ENCODE measurements at regions not wholly inside any gene's neighbourhood (a gene's known extent, or its start where the extent isn't known, plus 50 kb on each side); places are given as distances from the start of the nearest gene placed in this dataset.

- peaks cover 8% of the 10 kb centered on the region for H3K9me3 Mint-ChIP-seq
- H3K36me3 ChIP-seq = no peaks in the 10 kb centered on the region
- no peaks in the 10 kb centered on the region for H3K27me3 ChIP-seq
- no peak for DNase-seq (ENCODE audit: low spot score)
- no peak overlapping the region for H2AFZ ChIP-seq (replicated peaks)
- H3K79me2 ChIP-seq (ENCODE audit: low read depth) = no peaks in the 10 kb centered on the region
- no peak overlapping the region for H3K9ac ChIP-seq
- H3K4me1 Mint-ChIP-seq = peaks cover 11% of the 10 kb centered on the region
- H3K9me3 ChIP-seq (ENCODE audit: low read depth) = no peaks in the 10 kb centered on the region
- no peak overlapping the region for H3K27ac ChIP-seq
- H3K27ac Mint-ChIP-seq = no peak overlapping the region
- no peak for TF ChIP-seq EZH2phosphoT487 (IDR thresholded peaks at IDR 0.05)
- TF ChIP-seq EZH2 (IDR thresholded peaks at IDR 0.05) = no peak
- TF ChIP-seq CTCF (IDR thresholded peaks at IDR 0.05) = no peak
- no peak overlapping the region for H3K4me3 Mint-ChIP-seq
- H3K27me3 Mint-ChIP-seq (ENCODE audit: insufficient read depth, low read depth) = peaks cover 7% of the 10 kb centered on the region
- H3K36me3 Mint-ChIP-seq = no peaks in the 10 kb centered on the region
- H4K20me1 ChIP-seq (ENCODE audit: low read depth) = no peaks in the 10 kb centered on the region
- no peak overlapping the region for H3K4me3 ChIP-seq
- H3K4me2 ChIP-seq = no peak overlapping the region
- no peaks in the 10 kb centered on the region for H3F3A ChIP-seq (ENCODE audit: low read depth)
- H3K4me1 ChIP-seq = no peaks in the 10 kb centered on the region
These were observed 158.4 kb downstream of the SEC16B start for GRCh38 chr1:177811429-177811828.

- Histone ChIP-seq H3K79me2 (ENCODE audit: low read depth) (no peaks in the 10 kb centered on the region), H3K27ac (no peak overlapping the region), H4K20me1 (ENCODE audit: low read depth) (no peaks in the 10 kb centered on the region), H3K9me3 (ENCODE audit: low read depth) (no peaks in the 10 kb centered on the region), H3K4me2 (no peak overlapping the region), H3K27me3 (no peaks in the 10 kb centered on the region), H3K36me3 (no peaks in the 10 kb centered on the region), H3K9ac (no peak overlapping the region), H2AFZ (replicated peaks) (no peak overlapping the region), H3F3A (ENCODE audit: low read depth) (no peaks in the 10 kb centered on the region), H3K4me1 (no peaks in the 10 kb centered on the region), H3K4me3 (no peak overlapping the region)
- Mint-ChIP-seq H3K9me3 (peaks cover 8% of the 10 kb centered on the region), H3K36me3 (no peaks in the 10 kb centered on the region), H3K27ac (no peak overlapping the region), H3K4me1 (peaks cover 11% of the 10 kb centered on the region), H3K4me3 (no peak overlapping the region), H3K27me3 (ENCODE audit: insufficient read depth, low read depth) (peaks cover 7% of the 10 kb centered on the region)
- no peak for TF ChIP-seq CTCF (IDR thresholded peaks at IDR 0.05)
- no peak for TF ChIP-seq EZH2 (IDR thresholded peaks at IDR 0.05)
- TF ChIP-seq EZH2phosphoT487 (IDR thresholded peaks at IDR 0.05) = no peak
- DNase-seq (ENCODE audit: low spot score) = no peak
These were observed 160.0 kb downstream of the SEC16B start for GRCh38 chr1:177809819-177810218.

DNA sequence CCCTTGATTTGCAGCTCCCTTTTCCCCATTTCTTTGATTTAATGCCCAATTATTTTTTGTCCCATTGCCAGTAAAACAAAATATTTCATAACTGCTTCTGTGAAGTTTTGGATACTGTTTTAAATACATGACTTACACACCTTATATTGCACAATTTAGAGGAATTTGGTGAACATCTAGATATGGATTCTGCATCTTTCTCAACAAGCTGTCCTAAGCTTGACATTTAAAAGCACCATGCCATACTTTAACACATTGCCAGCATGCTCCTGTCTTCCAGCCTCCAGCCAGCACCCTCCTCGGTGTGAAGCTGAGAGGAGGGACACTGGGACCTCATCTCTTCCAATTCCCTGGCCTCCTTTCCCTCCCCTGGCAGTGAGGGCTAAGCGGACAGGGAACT lies 167.6 kb downstream of the SEC16B start:
- Histone ChIP-seq H2AFZ (replicated peaks) (no peak overlapping the region), H3K79me2 (ENCODE audit: low read depth) (no peaks in the 10 kb centered on the region), H3K9me3 (ENCODE audit: low read depth) (no peaks in the 10 kb centered on the region), H3K27ac (no peak overlapping the region), H4K20me1 (ENCODE audit: low read depth) (no peaks in the 10 kb centered on the region), H3K4me3 (no peak overlapping the region), H3F3A (ENCODE audit: low read depth) (no peaks in the 10 kb centered on the region), H3K4me1 (peaks cover 12% of the 10 kb centered on the region), H3K36me3 (no peaks in the 10 kb centered on the region), H3K9ac (no peak overlapping the region), H3K4me2 (no peak overlapping the region), H3K27me3 (no peaks in the 10 kb centered on the region)
- no peak overlapping the region for H3K27ac Mint-ChIP-seq
- H3K9me3 Mint-ChIP-seq = peaks cover 12% of the 10 kb centered on the region
- DNase-seq (ENCODE audit: low spot score) = no peak
- no peaks in the 10 kb centered on the region for H3K36me3 Mint-ChIP-seq
- no peaks in the 10 kb centered on the region for H3K27me3 Mint-ChIP-seq (ENCODE audit: insufficient read depth, low read depth)
- no peak for TF ChIP-seq EZH2 (IDR thresholded peaks at IDR 0.05)
- TF ChIP-seq EZH2phosphoT487 (IDR thresholded peaks at IDR 0.05) = no peak
- no peak for TF ChIP-seq CTCF (IDR thresholded peaks at IDR 0.05)
- H3K4me1 Mint-ChIP-seq = peaks cover 3% of the 10 kb centered on the region
- no peak overlapping the region for H3K4me3 Mint-ChIP-seq
